DMS153 (cell line): ENCODE measurements at regions not wholly inside any gene's neighbourhood (a gene's known extent, or its start where the extent isn't known, plus 50 kb on each side); places are given as distances from the start of the nearest gene placed in this dataset.
"Not testable (repeated sequence)": the region's sequence is repeated elsewhere in the genome, so short reads cannot be mapped to it uniquely, and the experiment has no call there.

Source experiments
- DNase-seq: peaks from one replicate; lab custom pipeline; 2025; lab: John Stamatoyannopoulos, UW

GRCh38 chr1:219350172-219350931, 176.7 kb downstream of the LYPLAL1 start:
- DNase-seq, result no peak

- DNase-seq, result no peak
Measured at GRCh38 chr1:219347921-219348391, 174.3 kb downstream of the LYPLAL1 start.

GRCh38 chr1:219347376-219347775, 173.7 kb downstream of the LYPLAL1 start:
- DNase-seq, result no peak

GRCh38 chr1:219345953-219346352, 172.3 kb downstream of the LYPLAL1 start:
- DNase-seq, result no peak

GRCh38 chr1:219342836-219343235, 169.2 kb downstream of the LYPLAL1 start:
- DNase-seq, result no peak

GRCh38 chr1:219340796-219341195, 167.1 kb downstream of the LYPLAL1 start:
- DNase-seq, result no peak

GRCh38 chr1:219339466-219339865, 165.8 kb downstream of the LYPLAL1 start:
- DNase-seq, result no peak

- DNase-seq, result no peak
Measured at GRCh38 chr1:219337588-219337987, 163.9 kb downstream of the LYPLAL1 start.

- no peak for DNase-seq
Measured at GRCh38 chr1:219333626-219334025, 159.9 kb downstream of the LYPLAL1 start.

GRCh38 chr1:219331424-219331823, 157.7 kb downstream of the LYPLAL1 start:
- DNase-seq, result no peak

- DNase-seq, result peak; percentile 51
Measured at GRCh38 chr1:219330669-219331068, 157.0 kb downstream of the LYPLAL1 start.

GRCh38 chr1:219330001-219330400, 156.3 kb downstream of the LYPLAL1 start:
- no peak for DNase-seq

GRCh38 chr1:219329578-219329977, 155.9 kb downstream of the LYPLAL1 start:
- DNase-seq, result no peak

GRCh38 chr1:219326843-219327242, 153.2 kb downstream of the LYPLAL1 start:
- DNase-seq, result no peak

- DNase-seq, result no peak
Measured at GRCh38 chr1:219325368-219325742, 151.7 kb downstream of the LYPLAL1 start.

GRCh38 chr1:219324629-219325367, 151.1 kb downstream of the LYPLAL1 start:
- DNase-seq, result no peak

GRCh38 chr1:219324171-219324570, 150.5 kb downstream of the LYPLAL1 start:
- DNase-seq, result no peak

- no peak for DNase-seq
Measured at GRCh38 chr1:219323426-219323825, 149.7 kb downstream of the LYPLAL1 start.

- DNase-seq, result no peak
Measured at GRCh38 chr1:219322766-219323165, 149.1 kb downstream of the LYPLAL1 start.

- DNase-seq, result not testable (repeated sequence)
Measured at GRCh38 chr1:219320563-219320962, 146.9 kb downstream of the LYPLAL1 start.

GRCh38 chr1:219318826-219319225, 145.1 kb downstream of the LYPLAL1 start:
- DNase-seq, result no peak

- no peak for DNase-seq
Measured at GRCh38 chr1:219317762-219318353, 144.2 kb downstream of the LYPLAL1 start.

- DNase-seq, result no peak
Measured at GRCh38 chr1:219316066-219316465, 142.4 kb downstream of the LYPLAL1 start.
